GM10248 (cell line): ENCODE measurements at regions not wholly inside any gene's neighbourhood (a gene's known extent, or its start where the extent isn't known, plus 50 kb on each side); places are given as distances from the start of the nearest gene placed in this dataset.

Experiments
- CTCF ChIA-PET: fragments of 300-600 bp; sonication (Branson Sonifier 250); formaldehyde crosslinking; extraction: SDS; loops from one replicate; lab custom pipeline; 2021; ENCODE audit warnings: antibody characterized with exemption; lab: Yijun Ruan, JAX
- POLR2A ChIA-PET: fragments of 350-650 bp; sonication (Branson Sonifier 250); formaldehyde crosslinking; extraction: SDS; loops from one replicate; lab custom pipeline; 2020; ENCODE audit warnings: antibody characterized with exemption; lab: Yijun Ruan, JAX
- DNase-seq: peaks from one replicate; pipeline ENCODE4 v3.0.0; 2012; ENCODE audit errors: extremely low spot score
- TF ChIP-seq, protein P1 (sequence below): IDR thresholded peaks from 2 replicates; pipeline ENCODE4 v1.5.1; 2012; ENCODE audit warnings: mild to moderate bottlenecking, low read depth; ENCODE audit errors: extremely low read depth, missing control alignments, control extremely low read depth

DNA sequence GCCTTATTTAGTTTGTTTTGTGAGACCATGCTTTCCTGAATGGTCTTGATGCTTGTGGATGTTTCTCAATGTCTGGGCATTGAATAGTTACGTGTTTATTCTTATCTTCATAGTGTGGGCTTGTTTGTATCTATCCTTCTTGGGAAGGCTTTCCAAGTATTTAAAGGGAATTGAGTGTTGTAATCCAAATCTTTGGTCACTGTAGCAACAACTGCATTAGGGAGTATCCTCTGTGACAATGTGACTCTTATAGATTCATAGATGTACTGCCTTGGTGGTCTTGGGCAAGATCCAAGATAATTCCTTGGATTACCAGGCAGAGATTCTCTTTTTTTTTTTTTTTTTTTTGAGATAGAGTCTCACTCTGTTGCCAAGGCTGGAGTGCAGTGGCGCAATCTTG lies 598.4 kb downstream of the CBLN4 start:
- ChIA-PET CTCF (no interaction called here), POLR2A (no interaction called here)
- DNase-seq = no peak
- TF ChIP-seq, protein P1, sequence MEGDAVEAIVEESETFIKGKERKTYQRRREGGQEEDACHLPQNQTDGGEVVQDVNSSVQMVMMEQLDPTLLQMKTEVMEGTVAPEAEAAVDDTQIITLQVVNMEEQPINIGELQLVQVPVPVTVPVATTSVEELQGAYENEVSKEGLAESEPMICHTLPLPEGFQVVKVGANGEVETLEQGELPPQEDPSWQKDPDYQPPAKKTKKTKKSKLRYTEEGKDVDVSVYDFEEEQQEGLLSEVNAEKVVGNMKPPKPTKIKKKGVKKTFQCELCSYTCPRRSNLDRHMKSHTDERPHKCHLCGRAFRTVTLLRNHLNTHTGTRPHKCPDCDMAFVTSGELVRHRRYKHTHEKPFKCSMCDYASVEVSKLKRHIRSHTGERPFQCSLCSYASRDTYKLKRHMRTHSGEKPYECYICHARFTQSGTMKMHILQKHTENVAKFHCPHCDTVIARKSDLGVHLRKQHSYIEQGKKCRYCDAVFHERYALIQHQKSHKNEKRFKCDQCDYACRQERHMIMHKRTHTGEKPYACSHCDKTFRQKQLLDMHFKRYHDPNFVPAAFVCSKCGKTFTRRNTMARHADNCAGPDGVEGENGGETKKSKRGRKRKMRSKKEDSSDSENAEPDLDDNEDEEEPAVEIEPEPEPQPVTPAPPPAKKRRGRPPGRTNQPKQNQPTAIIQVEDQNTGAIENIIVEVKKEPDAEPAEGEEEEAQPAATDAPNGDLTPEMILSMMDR = no peak

GRCh38 chr20:55394592-55394991 lies 610.7 kb downstream of the CBLN4 start:
- DNase-seq = no peak
- TF ChIP-seq, protein P1 = no peak
- ChIA-PET CTCF (no interaction called here), POLR2A (no interaction called here)

GRCh38 chr20:55390791-55391190 lies 614.5 kb downstream of the CBLN4 start:
- POLR2A ChIA-PET = no interaction called here
- DNase-seq = no peak
- CTCF ChIA-PET = no interaction called here
- TF ChIP-seq, protein P1 = no peak

DNA sequence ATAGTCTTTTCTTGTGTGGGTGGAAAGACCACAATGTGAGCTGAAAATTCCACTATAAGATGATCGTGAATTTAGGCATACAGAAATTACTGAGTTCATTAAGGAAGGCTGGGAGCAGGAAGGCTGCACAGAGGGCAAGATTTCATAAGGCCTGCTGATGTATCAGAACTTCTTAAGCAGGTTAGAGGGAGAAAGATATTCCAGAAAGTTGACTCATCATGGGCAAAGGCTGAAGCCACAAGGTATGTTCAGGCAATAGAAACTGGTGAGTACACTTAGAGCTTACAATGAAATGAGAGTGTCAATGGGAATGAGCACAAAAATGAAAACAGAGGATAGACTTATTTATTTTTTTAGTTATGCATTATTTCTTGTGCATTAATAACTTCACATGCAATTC lies 618.6 kb downstream of the CBLN4 start:
- no peak for DNase-seq
- CTCF ChIA-PET = no interaction called here
- POLR2A ChIA-PET = no interaction called here
- TF ChIP-seq, protein P1 = no peak

DNA sequence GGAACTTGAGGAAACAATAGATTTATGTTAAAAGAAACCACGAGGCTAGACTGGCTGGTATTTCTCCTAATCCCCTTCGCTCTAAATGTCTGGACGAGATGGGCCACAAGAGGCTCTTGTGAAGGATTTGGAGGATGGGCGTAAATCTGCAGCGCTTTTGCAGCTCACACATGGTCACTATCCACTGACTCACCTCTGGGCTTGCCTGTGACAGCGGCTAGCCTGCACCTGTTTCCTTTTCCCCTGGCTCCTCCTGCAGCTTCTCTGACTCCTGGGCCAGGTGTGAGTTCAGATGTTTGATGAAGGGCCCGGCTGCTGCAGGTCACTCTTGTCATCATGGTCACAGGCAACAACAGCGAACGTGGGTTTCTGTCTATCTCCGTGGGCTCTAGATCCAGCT lies 629.4 kb downstream of the CBLN4 start:
- POLR2A ChIA-PET = no interaction called here
- CTCF ChIA-PET = no interaction called here
- TF ChIP-seq, protein P1 = no peak
- no peak for DNase-seq

- DNase-seq = no peak
- ChIA-PET CTCF (no interaction called here), POLR2A (no interaction called here)
- TF ChIP-seq, protein P1 = no peak
These were observed 639.6 kb downstream of the CBLN4 start for GRCh38 chr20:55365745-55366144.

- TF ChIP-seq, protein P1 = no peak
- ChIA-PET POLR2A (no interaction called here), CTCF (no interaction called here)
- DNase-seq = no peak
These were observed 644.4 kb downstream of the CBLN4 start for GRCh38 chr20:55360895-55361294.
